ENCODE measurements at regions not wholly inside any gene's neighbourhood (a gene's known extent, or its start where the extent isn't known, plus 50 kb on each side); places are given as distances from the start of the nearest gene placed in this dataset.

- no peak for TF ChIP-seq CTCF (IDR thresholded peaks at IDR 0.05)
These were observed 382.4 kb upstream of the SMIM21 start for GRCh38 chr18:75809926-75810255.

GRCh38 chr18:75809151-75809925 lies 381.8 kb upstream of the SMIM21 start:
- TF ChIP-seq CTCF (IDR thresholded peaks at IDR 0.05) = no peak

GRCh38 chr18:75805265-75805664 lies 377.8 kb upstream of the SMIM21 start:
- TF ChIP-seq CTCF (IDR thresholded peaks at IDR 0.05) = no peak

GRCh38 chr18:75802681-75803080 lies 375.2 kb upstream of the SMIM21 start:
- TF ChIP-seq CTCF (IDR thresholded peaks at IDR 0.05) = no peak

GRCh38 chr18:75801178-75801577 lies 373.7 kb upstream of the SMIM21 start:
- no peak for TF ChIP-seq CTCF (IDR thresholded peaks at IDR 0.05)

- no peak for TF ChIP-seq CTCF (IDR thresholded peaks at IDR 0.05)
These were observed 372.8 kb upstream of the SMIM21 start for GRCh38 chr18:75800331-75800648.

GRCh38 chr18:75799449-75800330 lies 372.2 kb upstream of the SMIM21 start:
- TF ChIP-seq CTCF (IDR thresholded peaks at IDR 0.05) = no peak

Data from LNCAP (cell line).